Nephron (organoid): ENCODE measurements at regions not wholly inside any gene's neighbourhood (a gene's known extent, or its start where the extent isn't known, plus 50 kb on each side); places are given as distances from the start of the nearest gene placed in this dataset.

Experiments used
- H3K27ac Mint-ChIP-seq, 3 experiments: 2 replicates each; pipeline ENCODE4 v1.8.0; 2020; ENCODE audit warnings: mixed read lengths in 3 of 3, mild to moderate bottlenecking in 2 of 3, moderate library complexity in 1 of 3
- H3K27me3 Mint-ChIP-seq: 2 replicates; pipeline ENCODE4 v1.8.0; 2021; ENCODE audit warnings: low read depth, mild to moderate bottlenecking, moderate library complexity, mixed read lengths
- H3K36me3 Mint-ChIP-seq: 2 replicates; pipeline ENCODE4 v1.8.0; 2020; ENCODE audit warnings: low read depth, mixed read lengths
- H3K4me1 Mint-ChIP-seq: 2 replicates; pipeline ENCODE4 v1.8.0; 2020; ENCODE audit warnings: mixed read lengths
- H3K4me3 Mint-ChIP-seq, 3 experiments: 2 replicates each; pipeline ENCODE4 v1.8.0; 2020; ENCODE audit warnings: mild to moderate bottlenecking in 3 of 3, mixed read lengths in 3 of 3, moderate library complexity in 2 of 3
- H3K9me3 Mint-ChIP-seq: 2 replicates; pipeline ENCODE4 v1.8.0; 2020; ENCODE audit warnings: mixed read lengths
- TF ChIP-seq, protein P1 (sequence below), 3 experiments: fragments of 200-600 bp; sonication (generic); IDR thresholded peaks; one replicate each; pipeline ENCODE4 v1.5.0; 2021; ENCODE audit warnings: antibody characterized with exemption in 3 of 3; ENCODE audit not compliant: unreplicated experiment in 3 of 3

GRCh38 chr10:4543938-4544533 is 282.0 kb upstream of the AKR1E2 start:
- H3K4me3 Mint-ChIP-seq, result peak overlapping the region in 1 of 3 experiments; percentile 22
- H3K9me3 Mint-ChIP-seq, result peaks cover 23% of the 10 kb centered on the region
- TF ChIP-seq, protein P1, sequence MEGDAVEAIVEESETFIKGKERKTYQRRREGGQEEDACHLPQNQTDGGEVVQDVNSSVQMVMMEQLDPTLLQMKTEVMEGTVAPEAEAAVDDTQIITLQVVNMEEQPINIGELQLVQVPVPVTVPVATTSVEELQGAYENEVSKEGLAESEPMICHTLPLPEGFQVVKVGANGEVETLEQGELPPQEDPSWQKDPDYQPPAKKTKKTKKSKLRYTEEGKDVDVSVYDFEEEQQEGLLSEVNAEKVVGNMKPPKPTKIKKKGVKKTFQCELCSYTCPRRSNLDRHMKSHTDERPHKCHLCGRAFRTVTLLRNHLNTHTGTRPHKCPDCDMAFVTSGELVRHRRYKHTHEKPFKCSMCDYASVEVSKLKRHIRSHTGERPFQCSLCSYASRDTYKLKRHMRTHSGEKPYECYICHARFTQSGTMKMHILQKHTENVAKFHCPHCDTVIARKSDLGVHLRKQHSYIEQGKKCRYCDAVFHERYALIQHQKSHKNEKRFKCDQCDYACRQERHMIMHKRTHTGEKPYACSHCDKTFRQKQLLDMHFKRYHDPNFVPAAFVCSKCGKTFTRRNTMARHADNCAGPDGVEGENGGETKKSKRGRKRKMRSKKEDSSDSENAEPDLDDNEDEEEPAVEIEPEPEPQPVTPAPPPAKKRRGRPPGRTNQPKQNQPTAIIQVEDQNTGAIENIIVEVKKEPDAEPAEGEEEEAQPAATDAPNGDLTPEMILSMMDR (IDR thresholded peaks at IDR 0.05; ENCODE audit: unreplicated experiment in 3 of 3), result no peak
- H3K27ac Mint-ChIP-seq, result peak overlapping the region in 2 of 3 experiments; percentile 3 to 41
- no peaks in the 10 kb centered on the region for H3K27me3 Mint-ChIP-seq
- H3K4me1 Mint-ChIP-seq, result peaks cover 25% of the 10 kb centered on the region
- H3K36me3 Mint-ChIP-seq, result peaks cover 3% of the 10 kb centered on the region

GRCh38 chr10:4541292-4541691 is 284.7 kb upstream of the AKR1E2 start:
- Mint-ChIP-seq H3K27ac (no peak overlapping the region), H3K36me3 (peaks cover 8% of the 10 kb centered on the region), H3K4me1 (peaks cover 19% of the 10 kb centered on the region), H3K9me3 (peaks cover 45% of the 10 kb centered on the region), H3K4me3 (no peak overlapping the region), H3K27me3 (no peaks in the 10 kb centered on the region)
- TF ChIP-seq, protein P1 (IDR thresholded peaks at IDR 0.05; ENCODE audit: unreplicated experiment in 3 of 3), result no peak

- Mint-ChIP-seq H3K27ac (no peak overlapping the region), H3K4me1 (peaks cover 3% of the 10 kb centered on the region)
These were observed 288.0 kb upstream of the AKR1E2 start for GRCh38 chr10:4538016-4538415.

DNA sequence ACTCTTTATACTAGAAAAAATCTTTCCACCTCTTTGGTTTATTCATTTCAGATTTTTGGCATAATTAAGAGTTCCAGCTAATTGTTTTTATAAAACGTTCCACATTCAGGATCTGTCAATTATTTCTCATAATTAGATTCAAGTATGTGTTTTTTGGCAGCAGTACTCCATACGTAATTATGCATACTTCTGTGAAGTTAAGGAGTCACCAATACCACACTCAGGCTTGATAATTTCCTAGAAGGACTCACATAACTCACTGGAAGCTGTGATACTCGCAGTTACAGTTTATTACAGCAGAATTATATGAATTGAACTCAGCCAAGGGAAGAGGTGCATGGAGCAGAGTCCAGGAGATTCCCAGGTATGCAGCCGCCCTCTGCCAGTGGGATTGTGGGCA is 290.5 kb upstream of the AKR1E2 start:
- TF ChIP-seq, protein P1 (IDR thresholded peaks at IDR 0.05; ENCODE audit: unreplicated experiment in 3 of 3), result no peak
- H3K27me3 Mint-ChIP-seq, result no peaks in the 10 kb centered on the region
- H3K9me3 Mint-ChIP-seq, result peaks cover 36% of the 10 kb centered on the region
- H3K4me3 Mint-ChIP-seq, result no peak overlapping the region
- peaks cover 8% of the 10 kb centered on the region for H3K4me1 Mint-ChIP-seq
- H3K27ac Mint-ChIP-seq, result peak overlapping the region in 1 of 3 experiments; percentile 38
- H3K36me3 Mint-ChIP-seq, result peaks cover 5% of the 10 kb centered on the region

More at GRCh38 chr10:4538016-4538415, 288.0 kb upstream of the AKR1E2 start:
- Mint-ChIP-seq H3K27me3 (no peaks in the 10 kb centered on the region), H3K9me3 (peaks cover 54% of the 10 kb centered on the region), H3K4me3 (no peak overlapping the region), H3K36me3 (peaks cover 8% of the 10 kb centered on the region)
- TF ChIP-seq, protein P1 (IDR thresholded peaks at IDR 0.05; ENCODE audit: unreplicated experiment in 3 of 3), result no peak

DNA sequence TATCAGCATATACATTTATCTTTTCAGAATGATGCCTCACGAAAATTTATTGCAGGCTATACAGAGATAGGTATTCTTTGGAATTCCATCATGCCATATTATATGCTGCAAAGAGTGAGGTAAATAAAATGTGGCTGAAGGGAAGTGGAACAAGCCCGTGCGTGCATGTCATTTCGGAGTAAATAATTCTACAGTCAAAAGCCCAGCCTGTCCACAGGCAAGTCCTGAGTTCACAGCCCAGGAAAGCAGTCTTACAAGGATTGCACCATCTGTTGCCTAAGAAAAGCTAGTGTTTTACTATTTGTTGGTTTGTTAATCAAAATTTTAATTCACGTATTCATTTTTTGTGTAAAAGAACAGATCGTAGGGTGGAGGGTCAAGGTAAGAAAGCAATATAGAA is 292.4 kb upstream of the AKR1E2 start:
- Mint-ChIP-seq H3K27ac (no peak overlapping the region), H3K36me3 (peaks cover 5% of the 10 kb centered on the region), H3K9me3 (peaks cover 31% of the 10 kb centered on the region), H3K27me3 (no peaks in the 10 kb centered on the region), H3K4me3 (no peak overlapping the region), H3K4me1 (peaks cover 13% of the 10 kb centered on the region)
- TF ChIP-seq, protein P1 (IDR thresholded peaks at IDR 0.05; ENCODE audit: unreplicated experiment in 3 of 3), result no peak

- Mint-ChIP-seq H3K27me3 (no peaks in the 10 kb centered on the region), H3K9me3 (peaks cover 24% of the 10 kb centered on the region), H3K36me3 (peaks cover 3% of the 10 kb centered on the region), H3K4me1 (peaks cover 18% of the 10 kb centered on the region), H3K4me3 (no peak overlapping the region), H3K27ac (no peak overlapping the region)
- TF ChIP-seq, protein P1 (IDR thresholded peaks at IDR 0.05; ENCODE audit: unreplicated experiment in 3 of 3), result no peak
These were observed 293.0 kb upstream of the AKR1E2 start for GRCh38 chr10:4532976-4533375.
